ENCODE measurements at regions not wholly inside any gene's neighbourhood (a gene's known extent, or its start where the extent isn't known, plus 50 kb on each side); places are given as distances from the start of the nearest gene placed in this dataset.
"Not testable (repeated sequence)": the region's sequence is repeated elsewhere in the genome, so short reads cannot be mapped to it uniquely, and the experiment has no call there.

DNA sequence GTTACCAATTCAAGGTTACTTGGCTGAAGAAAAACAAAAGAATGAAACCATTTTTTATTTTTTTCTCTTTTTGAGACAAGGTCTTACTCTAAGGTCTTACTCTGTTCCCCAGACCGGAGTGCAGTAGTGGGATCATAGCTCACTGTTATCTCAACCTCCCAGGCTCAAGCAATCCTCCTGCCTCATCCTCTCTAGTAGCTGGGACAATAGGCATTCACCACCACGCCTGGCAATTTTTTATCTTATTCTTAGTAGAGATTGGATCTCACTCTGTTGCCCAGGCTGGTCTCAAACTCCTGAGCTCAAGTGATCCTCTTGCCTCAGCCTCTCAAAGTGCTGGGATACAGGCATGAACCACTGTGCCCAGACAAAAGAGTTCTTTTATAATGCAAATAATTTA lies 3732.0 kb upstream of the OR11H1 start:
- H3K27ac Mint-ChIP-seq; DNase-seq (ENCODE audit: low spot score, unreplicated experiment); H3K4me3 Mint-ChIP-seq (ENCODE audit: low read depth); H3K4me1 Mint-ChIP-seq (ENCODE audit: low read depth); H3K9me3 Mint-ChIP-seq (ENCODE audit: low read depth); H3K36me3 Mint-ChIP-seq (ENCODE audit: insufficient read depth); H3K27me3 Mint-ChIP-seq: not testable (repeated sequence)

DNA sequence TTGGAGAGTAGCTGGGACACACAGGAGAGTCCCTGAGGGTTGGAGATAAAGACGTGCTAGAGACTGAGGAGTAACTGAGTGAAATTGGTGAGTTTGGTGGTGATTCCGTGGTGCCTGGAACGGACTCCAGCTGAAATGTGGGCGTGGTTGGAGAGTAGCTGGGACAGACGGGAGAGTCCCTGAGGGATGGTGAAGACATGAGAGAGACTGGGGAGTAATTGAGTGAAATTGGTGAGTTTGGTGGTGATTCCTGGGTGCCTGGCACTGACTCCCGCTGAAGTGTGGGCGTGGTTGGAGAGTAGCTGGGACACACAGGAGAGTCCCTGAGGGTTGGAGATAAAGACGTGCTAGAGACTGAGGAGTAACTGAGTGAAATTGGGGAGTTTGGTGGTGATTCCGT lies 3712.5 kb upstream of the OR11H1 start:
- not testable (repeated sequence) for H3K27ac Mint-ChIP-seq; H3K36me3 Mint-ChIP-seq (ENCODE audit: insufficient read depth); H3K4me3 Mint-ChIP-seq (ENCODE audit: low read depth); H3K4me1 Mint-ChIP-seq (ENCODE audit: low read depth); DNase-seq (ENCODE audit: low spot score, unreplicated experiment); H3K27me3 Mint-ChIP-seq
- H3K9me3 Mint-ChIP-seq (ENCODE audit: low read depth), result peaks cover 31% of the 10 kb centered on the region

DNA sequence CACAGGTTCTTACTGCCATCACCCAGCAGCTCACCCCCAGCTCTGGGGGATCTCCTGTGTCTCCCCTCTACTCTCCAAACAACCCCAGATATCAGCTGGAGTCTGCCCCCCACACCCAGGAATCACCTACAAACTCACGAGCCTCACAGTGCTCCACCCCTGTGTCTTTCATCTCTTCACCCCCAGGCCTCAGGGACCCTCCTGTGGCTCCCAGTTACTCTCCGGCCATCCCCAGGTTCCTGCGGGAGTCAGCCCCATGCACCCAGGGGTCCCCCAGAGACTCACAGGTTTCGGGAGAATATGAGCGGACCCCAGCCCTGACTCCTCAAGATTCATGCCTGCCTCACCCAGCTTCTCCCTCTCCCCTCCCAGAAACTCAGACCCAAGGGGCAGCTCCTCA lies 3709.1 kb upstream of the OR11H1 start:
- not testable (repeated sequence) for DNase-seq (ENCODE audit: low spot score, unreplicated experiment); H3K4me1 Mint-ChIP-seq (ENCODE audit: low read depth); H3K36me3 Mint-ChIP-seq (ENCODE audit: insufficient read depth); H3K4me3 Mint-ChIP-seq (ENCODE audit: low read depth); H3K27me3 Mint-ChIP-seq; H3K27ac Mint-ChIP-seq
- peaks cover 29% of the 10 kb centered on the region for H3K9me3 Mint-ChIP-seq (ENCODE audit: low read depth)

DNA sequence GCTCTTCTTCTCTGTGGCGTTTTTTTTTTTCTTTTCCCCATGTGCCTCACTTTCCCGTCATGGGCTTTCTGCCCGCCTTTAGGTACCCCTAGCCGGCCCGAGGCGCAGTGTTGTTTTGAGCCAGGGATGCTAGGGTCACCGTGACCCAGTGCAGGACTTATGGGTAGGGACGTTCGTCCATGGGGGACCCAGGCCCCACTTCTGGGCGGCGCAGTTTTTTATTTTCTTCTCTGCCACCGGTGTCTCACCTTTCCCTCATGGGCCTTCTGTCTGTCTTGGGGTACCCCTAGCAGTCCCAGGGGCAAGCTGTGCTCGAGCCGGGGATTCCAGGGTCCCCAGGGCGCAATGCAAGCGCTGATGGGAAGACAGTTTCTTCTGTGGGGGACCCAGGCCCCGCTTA lies 3705.7 kb upstream of the OR11H1 start:
- not testable (repeated sequence) for H3K27me3 Mint-ChIP-seq; H3K36me3 Mint-ChIP-seq (ENCODE audit: insufficient read depth); H3K4me1 Mint-ChIP-seq (ENCODE audit: low read depth); DNase-seq (ENCODE audit: low spot score, unreplicated experiment); H3K27ac Mint-ChIP-seq; H3K4me3 Mint-ChIP-seq (ENCODE audit: low read depth)
- peaks cover 23% of the 10 kb centered on the region for H3K9me3 Mint-ChIP-seq (ENCODE audit: low read depth)

DNA sequence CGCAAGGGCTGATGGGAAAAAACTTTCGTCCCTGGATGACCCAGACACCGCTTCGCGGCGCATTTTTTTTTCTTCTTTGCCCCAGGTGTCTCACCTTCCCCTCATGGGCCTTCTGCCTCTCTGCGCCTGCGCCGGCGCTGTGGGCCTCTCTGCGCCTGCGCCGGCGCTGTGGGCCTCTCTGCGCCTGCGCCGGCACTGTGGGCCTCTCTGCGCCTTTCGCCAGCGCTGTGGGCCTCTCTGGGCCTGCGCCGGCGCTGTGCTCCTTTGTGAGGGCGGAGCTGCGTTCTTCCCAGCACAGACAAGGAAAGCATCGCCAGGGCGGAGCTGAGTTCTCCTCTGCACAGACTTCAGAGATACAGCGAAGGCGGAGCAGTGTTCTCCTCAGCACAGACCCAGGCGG lies 3703.0 kb upstream of the OR11H1 start:
- H3K4me1 Mint-ChIP-seq (ENCODE audit: low read depth), result not testable (repeated sequence)

DNA sequence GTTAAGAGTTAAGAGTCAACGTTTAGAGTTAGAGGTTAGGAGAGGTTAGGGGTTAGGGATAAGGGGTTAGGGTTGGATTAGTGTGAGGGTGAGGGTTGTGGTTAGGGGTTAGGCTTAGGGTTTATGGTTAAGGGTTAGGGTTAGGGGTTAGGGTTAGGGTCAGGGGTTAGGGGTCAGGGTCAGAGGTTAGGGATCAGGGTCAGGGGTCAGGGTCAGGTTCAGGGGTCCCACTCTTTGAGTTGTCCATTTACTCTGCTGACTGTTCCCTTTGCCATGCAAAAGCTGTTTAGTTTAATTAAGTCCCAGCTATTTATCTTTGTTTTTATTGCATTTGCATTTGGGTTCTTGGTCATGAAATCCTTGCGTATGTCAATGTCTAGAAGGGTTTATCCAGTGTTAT lies 3702.0 kb upstream of the OR11H1 start:
- not testable (repeated sequence) for H3K36me3 Mint-ChIP-seq (ENCODE audit: insufficient read depth); H3K9me3 Mint-ChIP-seq (ENCODE audit: low read depth); H3K4me1 Mint-ChIP-seq (ENCODE audit: low read depth); DNase-seq (ENCODE audit: low spot score, unreplicated experiment); H3K27ac Mint-ChIP-seq; H3K4me3 Mint-ChIP-seq (ENCODE audit: low read depth); H3K27me3 Mint-ChIP-seq

More for the DNA sequence above, 3703.0 kb upstream of the OR11H1 start:
- H3K4me3 Mint-ChIP-seq (ENCODE audit: low read depth); DNase-seq (ENCODE audit: low spot score, unreplicated experiment); H3K36me3 Mint-ChIP-seq (ENCODE audit: insufficient read depth); H3K27ac Mint-ChIP-seq; H3K9me3 Mint-ChIP-seq (ENCODE audit: low read depth); H3K27me3 Mint-ChIP-seq: not testable (repeated sequence)

DNA sequence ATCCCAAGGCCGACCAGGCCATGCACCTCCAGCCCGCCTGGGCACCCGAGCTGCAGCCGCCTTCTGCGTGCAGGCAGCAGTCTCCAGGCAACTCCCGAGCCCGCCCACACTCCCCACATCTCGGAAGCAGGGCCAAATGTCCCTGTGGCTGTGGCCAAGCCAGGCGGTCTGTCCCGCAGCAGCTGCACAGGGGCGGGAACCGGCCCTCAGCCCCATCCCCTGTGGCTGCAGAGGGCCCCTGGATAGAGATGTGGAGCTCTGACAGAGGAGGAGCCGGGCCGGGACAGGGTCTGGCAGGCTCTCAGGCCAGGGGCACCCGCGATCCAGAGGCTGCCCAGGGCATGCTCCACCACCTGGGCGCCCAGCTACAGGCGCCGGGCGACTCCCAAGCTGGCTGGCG lies 3698.6 kb upstream of the OR11H1 start:
- H3K9me3 Mint-ChIP-seq (ENCODE audit: low read depth); H3K4me1 Mint-ChIP-seq (ENCODE audit: low read depth); H3K27me3 Mint-ChIP-seq; H3K36me3 Mint-ChIP-seq (ENCODE audit: insufficient read depth); H3K4me3 Mint-ChIP-seq (ENCODE audit: low read depth); H3K27ac Mint-ChIP-seq: not testable (repeated sequence)
- peak; percentile 12 for DNase-seq (ENCODE audit: low spot score, unreplicated experiment)
